Parathyroid adenoma (tissue), 2 donors: ENCODE measurements at regions not wholly inside any gene's neighbourhood (a gene's known extent, or its start where the extent isn't known, plus 50 kb on each side); places are given as distances from the start of the nearest gene placed in this dataset.

Experiments used
- H2AFZ ChIP-seq: fragments of 300-600 bp; sonication (generic); one replicate; pipeline ENCODE4 v1.7.0; 2017; ENCODE audit warnings: antibody characterized with exemption, mild to moderate bottlenecking
- H3K27ac ChIP-seq: fragments of 300-600 bp; sonication (generic); one replicate; pipeline ENCODE4 v1.7.0; 2017
- H3K27me3 ChIP-seq: fragments of 300-600 bp; sonication (generic); one replicate; pipeline ENCODE4 v1.7.0; 2017; ENCODE audit warnings: low read length; ENCODE audit not compliant: control insufficient read depth, insufficient read depth
- H3K36me3 ChIP-seq: fragments of 300-600 bp; sonication (generic); one replicate; pipeline ENCODE4 v1.7.0; 2017; ENCODE audit warnings: low read length; ENCODE audit not compliant: control insufficient read depth, insufficient read depth
- H3K4me1 ChIP-seq: fragments of 300-600 bp; sonication (generic); one replicate; pipeline ENCODE4 v1.7.0; 2017; ENCODE audit warnings: control low read depth
- H3K4me2 ChIP-seq: fragments of 300-600 bp; sonication (generic); one replicate; pipeline ENCODE4 v1.7.0; 2017; ENCODE audit warnings: low read length
- H3K4me3 ChIP-seq: fragments of 300-600 bp; sonication (generic); one replicate; pipeline ENCODE4 v1.7.0; 2017; ENCODE audit warnings: low read depth, low read length
- H3K79me2 ChIP-seq: fragments of 300-600 bp; sonication (generic); one replicate; pipeline ENCODE4 v1.7.0; 2017; ENCODE audit warnings: control low read depth
- H3K9ac ChIP-seq: fragments of 300-600 bp; sonication (generic); one replicate; pipeline ENCODE4 v1.7.0; 2017; ENCODE audit warnings: mild to moderate bottlenecking
- H3K9me3 ChIP-seq: fragments of 300-600 bp; sonication (generic); one replicate; pipeline ENCODE4 v1.7.0; 2017; ENCODE audit warnings: low read length; ENCODE audit not compliant: control insufficient read depth
- TF ChIP-seq, protein P1 (sequence below): fragments of 300-600 bp; sonication (generic); IDR thresholded peaks from one replicate; pipeline ENCODE4 v1.7.0; 2017; ENCODE audit warnings: antibody characterized with exemption, mild to moderate bottlenecking
- donor health status: primary hyperparathyroidism.

DNA sequence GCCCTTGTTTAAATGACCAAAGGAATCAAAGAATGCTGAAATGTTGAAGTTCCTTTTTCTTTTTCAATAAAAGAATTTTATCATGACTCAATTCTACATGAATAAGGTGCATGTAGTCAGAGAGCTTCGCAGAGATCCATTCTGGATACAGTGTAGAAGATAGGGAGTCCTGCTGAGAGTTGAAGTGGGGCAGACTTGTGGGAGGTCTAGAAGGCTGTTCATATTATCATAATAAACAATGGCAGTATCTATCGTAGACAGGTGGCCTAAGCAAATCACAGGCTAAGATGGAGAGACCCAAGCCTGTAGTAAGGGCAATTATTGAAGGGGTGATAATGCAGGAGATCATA, 1322.0 kb upstream of the CELF4 start:
- Histone ChIP-seq H3K9me3 (no peaks in the 10 kb centered on the region), H3K79me2 (no peaks in the 10 kb centered on the region), H3K27me3 (no peaks in the 10 kb centered on the region), H3K9ac (no peak overlapping the region), H3K4me3 (no peak overlapping the region), H3K27ac (no peak overlapping the region), H3K4me1 (no peaks in the 10 kb centered on the region), H2AFZ (no peak overlapping the region), H3K36me3 (no peaks in the 10 kb centered on the region), H3K4me2 (no peak overlapping the region)
- TF ChIP-seq, protein P1, sequence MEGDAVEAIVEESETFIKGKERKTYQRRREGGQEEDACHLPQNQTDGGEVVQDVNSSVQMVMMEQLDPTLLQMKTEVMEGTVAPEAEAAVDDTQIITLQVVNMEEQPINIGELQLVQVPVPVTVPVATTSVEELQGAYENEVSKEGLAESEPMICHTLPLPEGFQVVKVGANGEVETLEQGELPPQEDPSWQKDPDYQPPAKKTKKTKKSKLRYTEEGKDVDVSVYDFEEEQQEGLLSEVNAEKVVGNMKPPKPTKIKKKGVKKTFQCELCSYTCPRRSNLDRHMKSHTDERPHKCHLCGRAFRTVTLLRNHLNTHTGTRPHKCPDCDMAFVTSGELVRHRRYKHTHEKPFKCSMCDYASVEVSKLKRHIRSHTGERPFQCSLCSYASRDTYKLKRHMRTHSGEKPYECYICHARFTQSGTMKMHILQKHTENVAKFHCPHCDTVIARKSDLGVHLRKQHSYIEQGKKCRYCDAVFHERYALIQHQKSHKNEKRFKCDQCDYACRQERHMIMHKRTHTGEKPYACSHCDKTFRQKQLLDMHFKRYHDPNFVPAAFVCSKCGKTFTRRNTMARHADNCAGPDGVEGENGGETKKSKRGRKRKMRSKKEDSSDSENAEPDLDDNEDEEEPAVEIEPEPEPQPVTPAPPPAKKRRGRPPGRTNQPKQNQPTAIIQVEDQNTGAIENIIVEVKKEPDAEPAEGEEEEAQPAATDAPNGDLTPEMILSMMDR, result no peak

DNA sequence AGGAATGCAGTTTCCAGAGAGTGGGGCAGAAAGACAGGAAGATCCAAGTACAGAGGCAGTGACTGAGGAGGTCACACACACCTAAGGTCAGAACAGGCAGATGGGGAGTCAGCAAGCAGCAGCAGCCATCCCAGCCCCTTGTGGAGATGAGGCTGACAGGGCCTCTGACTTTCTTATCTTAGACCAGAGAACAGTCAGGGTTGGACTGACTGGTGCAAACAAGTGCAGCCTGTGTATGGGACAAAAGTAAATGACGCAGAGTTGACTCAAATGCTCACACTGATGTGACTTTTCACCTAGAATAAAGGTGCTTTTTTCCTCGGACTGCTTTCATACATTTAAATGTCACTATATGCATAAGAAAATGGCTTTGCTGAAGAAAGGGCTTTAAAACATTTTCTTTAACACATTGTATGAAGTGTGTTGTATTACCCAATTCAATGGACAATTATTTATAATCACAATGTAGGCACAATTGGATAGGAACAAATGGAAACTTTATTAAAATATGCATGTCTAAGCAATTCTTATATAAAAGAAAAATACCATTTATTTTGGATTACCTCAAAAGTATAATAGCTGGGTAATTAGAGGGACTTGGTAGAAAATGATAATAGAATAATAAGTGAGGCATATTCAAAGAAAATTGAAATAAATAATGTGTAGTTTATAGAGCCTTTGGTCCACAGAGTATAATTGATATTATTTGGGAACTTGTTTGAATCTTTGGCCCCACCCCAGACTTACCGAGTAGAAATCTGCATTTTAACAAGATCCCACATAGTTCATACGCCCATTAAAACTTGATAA, 1321.5 kb upstream of the CELF4 start:
- H3K9ac ChIP-seq, result no peak overlapping the region

DNA sequence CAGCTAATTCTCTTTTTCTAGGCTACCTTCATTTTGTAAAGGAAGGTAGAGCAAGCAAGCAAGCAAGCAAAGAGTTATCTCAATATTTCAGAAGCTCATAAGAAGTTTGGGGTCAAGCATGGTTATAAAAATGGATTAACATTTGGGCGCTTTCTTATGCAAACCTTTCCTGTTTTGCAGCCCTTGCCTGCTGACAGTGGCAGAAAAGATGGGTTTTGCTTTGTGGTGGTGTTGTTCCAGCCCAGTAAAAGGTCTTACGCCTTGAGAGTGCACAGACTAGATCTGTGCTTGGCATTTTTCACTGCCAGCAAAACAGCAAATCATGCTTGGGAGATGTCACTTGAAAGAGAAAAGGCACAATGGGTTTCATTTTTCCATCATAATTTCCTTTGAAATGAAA, 1320.6 kb upstream of the CELF4 start:
- no peaks in the 10 kb centered on the region for H3K4me1 ChIP-seq
- no peak overlapping the region for H3K9ac ChIP-seq
- H3K27ac ChIP-seq, result no peak overlapping the region
- H3K4me3 ChIP-seq, result no peak overlapping the region
- H3K79me2 ChIP-seq, result no peaks in the 10 kb centered on the region
- H3K36me3 ChIP-seq, result no peaks in the 10 kb centered on the region
- H3K27me3 ChIP-seq, result no peaks in the 10 kb centered on the region
- no peak overlapping the region for H3K4me2 ChIP-seq
- TF ChIP-seq, protein P1, result no peak
- H2AFZ ChIP-seq, result no peak overlapping the region
- H3K9me3 ChIP-seq, result no peaks in the 10 kb centered on the region

More for the DNA sequence above, 1321.5 kb upstream of the CELF4 start:
- no peaks in the 10 kb centered on the region for H3K79me2 ChIP-seq
- no peaks in the 10 kb centered on the region for H3K4me1 ChIP-seq
- H3K27ac ChIP-seq, result no peak overlapping the region
- no peak overlapping the region for H3K4me2 ChIP-seq
- no peaks in the 10 kb centered on the region for H3K9me3 ChIP-seq
- no peak overlapping the region for H2AFZ ChIP-seq
- H3K36me3 ChIP-seq, result no peaks in the 10 kb centered on the region
- H3K4me3 ChIP-seq, result no peak overlapping the region
- TF ChIP-seq, protein P1, result no peak
- no peaks in the 10 kb centered on the region for H3K27me3 ChIP-seq

DNA sequence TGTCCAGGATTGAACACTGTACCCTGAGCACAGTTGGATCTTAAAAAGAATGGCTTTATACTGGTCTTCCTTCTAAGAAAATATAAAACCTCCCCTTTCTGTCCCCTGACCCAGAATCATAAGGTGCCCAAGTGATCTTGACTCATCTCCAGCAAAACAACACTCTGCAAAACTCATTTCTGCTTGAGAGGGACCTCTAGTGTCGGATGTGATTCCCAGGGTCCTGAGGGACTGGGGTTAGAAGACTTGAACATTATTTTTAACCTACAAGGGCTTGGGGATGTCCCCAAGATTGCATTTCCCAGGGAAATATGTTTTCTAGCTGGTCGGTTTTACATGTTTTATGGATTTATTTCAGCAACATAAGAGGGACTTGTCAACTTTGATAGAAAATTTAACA, 1318.5 kb upstream of the CELF4 start:
- H3K27me3 ChIP-seq, result no peaks in the 10 kb centered on the region
- no peak overlapping the region for H2AFZ ChIP-seq
- no peaks in the 10 kb centered on the region for H3K9me3 ChIP-seq
- TF ChIP-seq, protein P1, result no peak
- no peaks in the 10 kb centered on the region for H3K36me3 ChIP-seq
- H3K9ac ChIP-seq, result no peak overlapping the region
- no peaks in the 10 kb centered on the region for H3K79me2 ChIP-seq
- no peak overlapping the region for H3K27ac ChIP-seq
- H3K4me1 ChIP-seq, result no peaks in the 10 kb centered on the region
- no peak overlapping the region for H3K4me3 ChIP-seq
- no peak overlapping the region for H3K4me2 ChIP-seq

DNA sequence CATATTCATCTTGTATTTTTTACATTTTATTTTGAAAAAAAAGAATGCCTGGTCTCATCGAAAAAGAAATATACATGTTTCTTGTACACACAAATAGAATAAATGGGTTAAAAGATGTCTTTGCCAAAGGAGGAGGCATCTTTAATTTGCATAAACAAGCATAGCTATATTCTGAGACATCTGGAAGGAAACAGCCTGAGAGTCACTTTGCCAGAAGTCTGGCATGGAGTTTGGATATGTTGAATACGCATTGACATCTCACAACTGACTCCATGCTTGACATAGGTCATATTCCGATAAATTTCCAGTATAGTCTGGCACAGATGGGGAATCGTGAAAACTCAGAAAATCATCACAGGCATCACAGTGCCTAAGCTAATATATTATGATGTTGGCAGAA, 1317.5 kb upstream of the CELF4 start:
- Histone ChIP-seq H3K4me1 (no peaks in the 10 kb centered on the region), H3K27me3 (no peaks in the 10 kb centered on the region), H2AFZ (no peak overlapping the region), H3K9me3 (no peaks in the 10 kb centered on the region), H3K9ac (no peak overlapping the region), H3K79me2 (no peaks in the 10 kb centered on the region), H3K4me2 (no peak overlapping the region), H3K4me3 (no peak overlapping the region), H3K36me3 (no peaks in the 10 kb centered on the region), H3K27ac (no peak overlapping the region)
- TF ChIP-seq, protein P1, result no peak
